ENCODE measurements at regions not wholly inside any gene's neighbourhood (a gene's known extent, or its start where the extent isn't known, plus 50 kb on each side); places are given as distances from the start of the nearest gene placed in this dataset.

DNA sequence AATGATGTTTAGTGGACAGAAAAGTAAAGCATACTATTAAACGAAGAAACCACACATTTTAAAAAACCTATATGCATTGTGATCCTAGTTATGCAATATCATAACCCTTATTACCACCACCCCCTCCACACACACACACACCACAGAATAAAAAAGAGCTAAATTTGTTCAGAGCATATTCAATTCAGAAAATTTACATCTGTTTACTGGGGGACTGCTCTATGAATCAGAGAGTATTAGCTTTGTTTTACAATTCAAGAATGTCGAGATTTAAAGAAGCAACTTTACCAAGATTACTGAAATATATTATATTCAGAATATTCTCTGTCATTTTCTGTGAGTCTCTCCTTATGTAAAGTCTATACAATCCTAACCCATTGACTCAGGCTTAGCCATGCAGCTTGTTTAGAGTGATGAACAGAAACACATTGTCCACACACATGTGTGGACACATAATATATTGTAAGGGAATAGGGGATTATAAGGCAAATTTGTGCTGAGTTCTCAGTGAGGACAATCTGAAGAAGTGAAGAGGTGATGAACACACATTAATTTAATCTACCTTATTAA, 369.6 kb upstream of the MARCKS start:
- DNase-seq: no peak

GRCh38 chr6:113488061-113488460, 369.1 kb upstream of the MARCKS start:
- DNase-seq: no peak

GRCh38 chr6:113488812-113489685, 368.1 kb upstream of the MARCKS start:
- DNase-seq: no peak

DNA sequence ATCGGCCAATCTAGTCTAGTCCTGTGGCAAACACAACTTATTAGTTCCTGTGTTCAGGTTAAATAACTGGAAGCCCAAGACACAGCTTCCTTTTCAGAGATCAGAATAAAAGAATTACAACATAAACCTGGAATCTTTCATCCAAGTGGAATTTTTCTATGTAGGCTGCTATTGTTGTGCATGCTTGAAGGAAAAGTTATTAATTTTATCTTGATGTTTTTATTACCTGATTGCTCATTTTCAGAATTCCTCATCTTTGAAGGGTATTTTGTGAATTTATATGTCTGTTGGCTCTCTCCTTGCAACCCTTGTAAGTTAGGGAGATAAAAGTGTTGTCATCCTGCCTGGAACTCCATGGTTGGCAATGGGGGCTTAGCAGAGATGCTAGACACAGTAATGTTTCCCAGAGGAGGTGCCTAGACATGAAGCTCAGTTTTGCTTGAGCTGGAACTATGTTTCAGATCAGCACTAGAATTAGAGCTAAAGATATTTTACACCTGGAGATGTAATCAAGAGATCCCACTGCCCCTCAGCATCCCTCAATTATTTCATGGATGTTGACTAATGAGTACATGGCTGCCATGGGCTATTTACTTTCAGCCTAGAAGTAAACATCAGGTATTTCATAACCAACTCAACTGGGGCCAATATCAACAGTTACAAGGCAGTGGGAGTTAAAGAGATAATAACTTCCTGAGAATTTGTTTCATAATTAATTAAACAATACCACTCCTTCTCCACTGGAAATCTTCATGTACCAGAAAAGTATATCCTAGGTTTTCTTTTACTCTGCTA, 367.0 kb upstream of the MARCKS start:
- no peak for DNase-seq

GRCh38 chr6:113491376-113491775, 365.8 kb upstream of the MARCKS start:
- DNase-seq: no peak

DNA sequence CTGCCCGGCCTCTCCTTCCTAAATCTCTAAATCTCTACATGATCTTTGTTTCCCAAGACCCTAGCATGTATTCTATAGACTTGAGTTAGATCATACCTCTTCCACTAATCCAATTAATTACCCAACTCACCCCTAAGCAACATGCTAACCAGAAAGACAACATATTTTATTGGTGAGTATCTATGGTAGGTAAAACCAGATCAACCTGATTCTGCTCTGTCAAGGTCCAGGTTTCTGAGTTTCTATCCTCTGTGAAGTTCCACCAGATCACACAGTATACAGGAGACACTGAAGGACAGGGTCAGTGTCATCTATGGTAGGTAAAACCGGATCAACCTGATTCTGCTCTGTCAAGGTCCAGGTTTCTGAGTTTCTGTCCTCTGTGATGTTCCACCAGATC, 363.2 kb upstream of the MARCKS start:
- no peak for DNase-seq

- DNase-seq: no peak
These were observed 361.6 kb upstream of the MARCKS start for GRCh38 chr6:113495521-113495920.

GRCh38 chr6:113496166-113496565, 361.0 kb upstream of the MARCKS start:
- DNase-seq: no peak

DNA sequence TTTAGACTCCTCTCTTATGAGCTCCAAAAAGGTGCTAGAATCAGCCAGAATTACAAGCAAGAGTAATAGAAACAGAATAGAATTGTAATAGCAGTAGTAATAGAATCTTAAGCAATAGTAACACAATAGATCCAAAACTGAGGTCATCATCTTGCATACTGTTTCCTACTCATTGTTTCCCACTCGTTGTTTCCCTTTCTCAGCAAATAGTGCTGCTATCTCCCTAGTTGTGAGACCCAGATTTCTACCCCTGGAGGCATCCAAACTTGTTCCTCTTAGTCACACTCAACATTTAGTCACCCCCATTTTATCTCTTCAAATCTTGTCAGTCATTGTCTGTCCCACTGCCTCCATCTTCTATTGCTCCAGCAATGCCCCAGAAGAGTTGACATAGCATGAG, 356.9 kb upstream of the MARCKS start:
- no peak for DNase-seq

- no peak for DNase-seq
These were observed 352.0 kb upstream of the MARCKS start for GRCh38 chr6:113505084-113505699.

- no peak for DNase-seq
These were observed 348.9 kb upstream of the MARCKS start for GRCh38 chr6:113508249-113508648.

- DNase-seq: no peak
These were observed 346.0 kb upstream of the MARCKS start for GRCh38 chr6:113511100-113511499.

- no peak for DNase-seq
These were observed 344.6 kb upstream of the MARCKS start for GRCh38 chr6:113512576-113512975.

- DNase-seq: no peak
These were observed 344.1 kb upstream of the MARCKS start for GRCh38 chr6:113513086-113513485.

GRCh38 chr6:113522376-113522775, 334.8 kb upstream of the MARCKS start:
- no peak for DNase-seq

- no peak for DNase-seq
These were observed 332.3 kb upstream of the MARCKS start for GRCh38 chr6:113524826-113525225.

DNA sequence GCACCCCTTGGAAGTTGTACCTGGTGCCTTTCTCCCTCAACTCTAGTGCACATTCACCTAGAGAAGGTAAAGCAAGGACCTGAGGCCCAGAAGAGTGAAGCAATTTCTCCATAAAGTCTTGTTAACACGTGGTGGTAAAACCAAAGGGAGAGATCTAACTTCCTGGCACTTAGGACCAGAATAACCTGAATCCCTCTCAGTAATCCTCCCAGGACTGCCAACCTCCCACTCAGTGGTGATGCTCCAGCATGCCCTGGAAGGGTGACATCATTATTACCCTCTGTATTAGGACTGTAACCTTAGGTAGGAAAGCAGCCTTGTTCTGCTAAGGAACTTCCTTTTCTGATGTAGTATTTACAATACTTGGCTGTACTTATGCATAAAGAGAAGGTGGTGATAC, 330.6 kb upstream of the MARCKS start:
- DNase-seq: no peak

GRCh38 chr6:113526995-113527394, 330.1 kb upstream of the MARCKS start:
- no peak for DNase-seq

GRCh38 chr6:113528111-113528510, 329.0 kb upstream of the MARCKS start:
- DNase-seq: no peak

GRCh38 chr6:113529196-113529595, 327.9 kb upstream of the MARCKS start:
- DNase-seq: no peak

DNA sequence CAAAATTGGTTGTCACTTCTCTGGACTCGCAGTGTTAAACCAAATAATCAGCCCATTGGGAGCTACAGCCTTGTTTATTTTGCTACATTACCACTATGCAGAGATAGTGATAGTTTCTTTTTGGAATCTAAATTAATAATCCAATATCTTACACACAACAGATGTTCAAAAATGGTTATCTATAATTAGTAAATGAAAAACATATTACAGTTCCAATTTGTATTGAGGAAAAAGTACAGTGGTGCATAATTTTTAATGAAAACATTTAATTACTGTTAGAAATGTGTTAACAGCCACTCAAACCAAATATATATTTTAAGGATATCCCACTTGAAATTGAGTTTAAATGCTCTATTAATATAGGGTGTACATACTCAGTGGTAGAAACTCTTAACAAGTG, 327.3 kb upstream of the MARCKS start:
- no peak for DNase-seq

GRCh38 chr6:113530769-113531168, 326.4 kb upstream of the MARCKS start:
- DNase-seq: no peak

DNA sequence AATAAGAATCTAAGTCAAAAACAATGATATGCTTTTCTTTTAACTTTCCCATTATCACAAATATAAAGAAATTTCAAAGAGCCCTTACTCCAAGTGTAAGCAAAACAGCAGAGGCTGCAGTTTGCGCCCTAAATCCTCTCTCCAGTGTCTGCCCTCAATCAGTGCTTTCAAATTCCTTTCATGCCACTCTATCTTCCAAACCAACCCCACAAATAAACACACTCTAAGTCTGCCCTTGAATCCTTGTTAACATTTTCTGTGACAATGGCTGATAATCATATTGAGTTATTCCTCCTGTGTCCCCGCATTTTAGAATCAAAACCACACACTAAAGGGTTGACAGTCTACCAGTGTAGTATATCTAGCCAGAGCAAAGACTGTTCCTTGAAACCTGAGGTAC, 317.9 kb upstream of the MARCKS start:
- no peak for DNase-seq
